Ovary (tissue), 3 donors: ENCODE measurements at regions not wholly inside any gene's neighbourhood (a gene's known extent, or its start where the extent isn't known, plus 50 kb on each side); places are given as distances from the start of the nearest gene placed in this dataset.

Source experiments
- CTCF ChIP-seq, 3 donors: fragments of 450-650 bp in 2 of 3; fragments of 200-600 bp in 1 of 3; IDR thresholded peaks; one replicate each; pipeline versions ENCODE4 v1.5.1 to v1.8.0; 2016 to 2022; ENCODE audit warnings: antibody characterized with exemption in 3 of 3, mild to moderate bottlenecking in 1 of 3
- POLR2A ChIP-seq: fragments of 450-650 bp; IDR thresholded peaks from one replicate; pipeline ENCODE4 v1.6.1; 2017; ENCODE audit warnings: antibody characterized with exemption, mild to moderate bottlenecking, moderate library complexity
- donor health status: DM: no; HTN: no; CAD: no.

DNA sequence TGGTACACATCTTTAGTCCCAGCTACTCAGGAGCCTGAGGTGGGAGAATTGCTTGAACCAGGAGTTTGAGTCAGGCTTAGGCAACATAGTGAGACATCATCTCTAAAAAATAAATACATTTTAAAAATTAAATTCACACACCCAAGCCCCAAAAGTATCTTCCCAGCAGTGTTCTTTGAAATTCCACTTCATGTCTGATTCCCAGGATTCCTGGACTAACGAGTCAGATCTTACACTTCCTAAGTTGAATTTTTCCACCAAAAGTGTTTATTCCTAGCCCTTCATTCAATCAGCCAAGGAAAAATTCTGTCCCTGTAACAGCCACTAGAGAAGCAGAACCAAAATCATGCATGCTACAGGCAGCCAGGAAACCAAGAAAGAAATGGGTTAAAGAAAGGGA, 970.9 kb downstream of the EFNA5 start:
- TF ChIP-seq POLR2A (no peak), CTCF (IDR thresholded peaks at IDR 0.05) (no peak)
